PC-9 (cell line): ENCODE measurements at regions not wholly inside any gene's neighbourhood (a gene's known extent, or its start where the extent isn't known, plus 50 kb on each side); places are given as distances from the start of the nearest gene placed in this dataset.

ENCODE experiments used
- BruUV-seq: library from RNA; stranded (reverse); fragments of 400-500 nt; replicated peaks from 2 replicates; lab custom pipeline; 2021; lab: Mats Ljungman, UMichigan
- CTCF ChIA-PET: fragments of 300-600 bp; sonication (Branson Sonifier 250); formaldehyde crosslinking; loops from one replicate; lab custom pipeline; 2022; ENCODE audit warnings: antibody characterized with exemption; lab: Charles Lee
- POLR2A ChIA-PET: fragments of 300-600 bp; sonication (Branson Sonifier 250); formaldehyde crosslinking; loops from one replicate; lab custom pipeline; 2022; ENCODE audit warnings: antibody characterized with exemption; ENCODE audit not compliant: unreplicated experiment; lab: Charles Lee
- DNase-seq, 2 experiments: peaks; one replicate each; pipeline versions ENCODE4 v3.0.0 to v3.0.0-alpha.2; 2015 to 2022; ENCODE audit warnings: mixed read lengths in 1 of 2
- H2AFZ ChIP-seq: fragments of 200-600 bp; sonication (generic); 2 replicates; pipeline ENCODE4 v1.8.1; 2017; ENCODE audit warnings: antibody characterized with exemption
- H3F3A ChIP-seq: fragments of 200-600 bp; sonication (generic); 2 replicates; pipeline ENCODE4 v1.8.1; 2017; ENCODE audit warnings: antibody characterized with exemption, mild to moderate bottlenecking, low read depth; ENCODE audit not compliant: insufficient read depth
- H3K27ac ChIP-seq: fragments of 200-600 bp; sonication (generic); 2 replicates; pipeline ENCODE4 v1.6.1; 2016; ENCODE audit warnings: mixed run types
- H3K27me3 ChIP-seq: fragments of 200-600 bp; sonication (generic); 2 replicates; pipeline ENCODE4 v1.6.1; 2016; ENCODE audit warnings: low read depth, mixed run types; ENCODE audit not compliant: insufficient read depth
- H3K36me3 ChIP-seq: fragments of 200-600 bp; sonication (generic); 2 replicates; pipeline ENCODE4 v1.6.1; 2016; ENCODE audit warnings: low read depth, mixed run types
- H3K4me1 ChIP-seq: fragments of 200-600 bp; sonication (generic); replicated peaks from 2 replicates; pipeline ENCODE4 v1.6.1; 2016; ENCODE audit warnings: mixed run types; ENCODE audit not compliant: insufficient read depth
- H3K4me2 ChIP-seq: fragments of 200-600 bp; sonication (generic); 2 replicates; pipeline ENCODE4 v1.6.1; 2017; ENCODE audit warnings: mixed run types
- H3K4me3 ChIP-seq: fragments of 200-600 bp; sonication (generic); 2 replicates; pipeline ENCODE4 v1.6.1; 2016; ENCODE audit warnings: mixed run types
- H3K79me2 ChIP-seq: fragments of 200-600 bp; sonication (generic); 2 replicates; pipeline ENCODE4 v1.6.1; 2017; ENCODE audit warnings: low read depth, mixed run types
- H3K9me2 ChIP-seq: fragments of 200-600 bp; sonication (generic); 2 replicates; pipeline ENCODE4 v1.8.1; 2017; ENCODE audit warnings: mild to moderate bottlenecking; ENCODE audit not compliant: insufficient read depth
- H3K9me3 ChIP-seq: fragments of 200-600 bp; sonication (generic); 2 replicates; pipeline ENCODE4 v1.8.1; 2016; ENCODE audit warnings: low read depth; ENCODE audit not compliant: insufficient read depth
- H4K20me1 ChIP-seq: fragments of 200-600 bp; sonication (generic); 2 replicates; pipeline ENCODE4 v1.8.1; 2017; ENCODE audit not compliant: insufficient read depth
- CTCF ChIP-seq: fragments of 200-600 bp; sonication (generic); conservative IDR thresholded peaks from 2 replicates; pipeline ENCODE4 v1.6.1; 2017; ENCODE audit warnings: mixed run types, antibody characterized with exemption, mild to moderate bottlenecking, moderate library complexity
- EZH2 ChIP-seq: fragments of 200-600 bp; sonication (generic); IDR thresholded peaks from 2 replicates; pipeline ENCODE4 v1.8.0; 2017; ENCODE audit warnings: antibody characterized with exemption, low read depth
- intact Hi-C: fragments of 100-400 bp; cut with micrococcal nuclease; formaldehyde crosslinking; loops from one replicate; pipeline ENCODE4 v1.10.0; 2022; ENCODE audit not compliant: unreplicated experiment

- peaks cover 17% of the 10 kb centered on the region for H3K36me3 ChIP-seq
- no peak for TF ChIP-seq EZH2
- TF ChIP-seq CTCF = no peak
- DNase-seq = no peak
- intact Hi-C loops = no loop called here
- no peak overlapping the region for H3K27ac ChIP-seq
- no peaks in the 10 kb centered on the region for H3K27me3 ChIP-seq
- no peak overlapping the region for H2AFZ ChIP-seq
- H3F3A ChIP-seq = peaks cover 78% of the 10 kb centered on the region
- H3K4me1 ChIP-seq = no peaks in the 10 kb centered on the region
- H3K79me2 ChIP-seq = peaks cover 15% of the 10 kb centered on the region
- H3K9me2 ChIP-seq = no peaks in the 10 kb centered on the region
- 0 out of 2 replicates have a peak, but pooled peaks cover 3% of the 10 kb centered on the region for H4K20me1 ChIP-seq
- no peak overlapping the region for H3K4me3 ChIP-seq
- no TSS peak for BruUV-seq
- no peak overlapping the region for H3K4me2 ChIP-seq
- no peaks in the 10 kb centered on the region for H3K9me3 ChIP-seq
- ChIA-PET CTCF (no interaction called here), POLR2A (no interaction called here)
Observed at GRCh38 chr16:14331020-14331419, 259.9 kb downstream of the MRTFB start.

GRCh38 chr16:14329727-14330350 is 258.7 kb downstream of the MRTFB start:
- peaks cover 86% of the 10 kb centered on the region for H3F3A ChIP-seq
- peaks cover 29% of the 10 kb centered on the region for H3K36me3 ChIP-seq
- TF ChIP-seq EZH2 (no peak), CTCF (no peak)
- H3K9me2 ChIP-seq = no peaks in the 10 kb centered on the region
- peaks cover 27% of the 10 kb centered on the region for H3K79me2 ChIP-seq
- H3K27me3 ChIP-seq = no peaks in the 10 kb centered on the region
- POLR2A ChIA-PET = interaction anchor here (0.7 kb wide), 1 partner anchor 157 kb away, joined by 10 read pairs; no protein-coding TSS in a partner anchor
- no peaks in the 10 kb centered on the region for H3K4me1 ChIP-seq
- BruUV-seq = no TSS peak
- no peaks in the 10 kb centered on the region for H3K9me3 ChIP-seq
- H3K4me2 ChIP-seq = no peak overlapping the region
- H3K27ac ChIP-seq = no peak overlapping the region
- no peak overlapping the region for H2AFZ ChIP-seq
- H3K4me3 ChIP-seq = no peak overlapping the region
- intact Hi-C loops = no loop called here
- CTCF ChIA-PET = no interaction called here
- DNase-seq = no peak
- peaks cover 15% of the 10 kb centered on the region for H4K20me1 ChIP-seq

GRCh38 chr16:14325502-14326401 is 254.6 kb downstream of the MRTFB start:
- intact Hi-C loops = no loop called here
- no peak for DNase-seq
- Histone ChIP-seq H3F3A (peaks cover 77% of the 10 kb centered on the region), H3K27ac (no peak overlapping the region), H3K36me3 (peaks cover 39% of the 10 kb centered on the region), H3K9me2 (no peaks in the 10 kb centered on the region), H3K79me2 (peaks cover 65% of the 10 kb centered on the region), H3K4me2 (no peak overlapping the region), H2AFZ (no peak overlapping the region), H3K9me3 (no peaks in the 10 kb centered on the region), H3K4me1 (no peaks in the 10 kb centered on the region), H4K20me1 (peaks cover 52% of the 10 kb centered on the region), H3K27me3 (no peaks in the 10 kb centered on the region), H3K4me3 (no peak overlapping the region)
- no peak for TF ChIP-seq EZH2
- POLR2A ChIA-PET = interaction anchor here (0.6 kb wide), 1 partner anchor 180 kb away, joined by 7 read pairs; no protein-coding TSS in a partner anchor
- BruUV-seq = no TSS peak
- CTCF ChIA-PET = interaction anchor here (0.6 kb wide), 1 partner anchor 31 kb away, joined by 3 read pairs; no protein-coding TSS in a partner anchor
